ENCODE measurements at regions not wholly inside any gene's neighbourhood (a gene's known extent, or its start where the extent isn't known, plus 50 kb on each side); places are given as distances from the start of the nearest gene placed in this dataset.

DNA sequence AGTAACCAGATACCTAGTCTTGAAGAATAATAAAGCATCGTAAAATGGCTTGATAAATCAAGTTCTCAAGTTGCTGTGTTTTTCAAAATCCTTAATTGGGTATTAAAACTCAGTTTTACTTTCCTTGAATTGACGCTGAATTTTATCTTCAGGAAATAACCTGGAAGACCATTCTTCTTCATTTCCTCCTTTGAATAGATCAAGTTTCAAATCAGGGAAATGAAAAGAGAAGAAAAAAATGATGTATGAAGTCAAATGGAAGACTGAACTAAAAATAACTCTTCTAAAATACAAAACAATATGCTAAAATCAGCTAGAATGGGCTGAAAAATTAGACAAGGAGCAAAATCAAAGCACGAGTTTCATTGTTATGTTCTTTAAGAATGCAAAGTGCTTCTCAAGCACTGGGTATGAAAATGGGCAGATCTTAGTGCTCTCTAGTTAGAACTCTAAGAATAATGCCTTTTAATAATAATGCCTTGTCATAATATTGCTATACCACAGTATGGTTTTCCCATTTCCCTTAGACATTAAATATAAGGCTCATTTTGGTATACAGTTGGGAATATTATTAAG lies 54.6 kb upstream of the CLEC14A start:
- no peak for DNase-seq (ENCODE audit: low read depth)

GRCh38 chr14:38309522-38310277 lies 53.8 kb upstream of the CLEC14A start:
- DNase-seq (ENCODE audit: low read depth) = no peak

Data from stimulated activated CD8-positive, alpha-beta memory T cell treated with anti-CD3 and anti-CD28 coated beads, Interleukin-7, amount 100 ng/mL, for 24 hours (primary cell).